Middle frontal gyrus (tissue), 1 donor: ENCODE measurements at regions not wholly inside any gene's neighbourhood (a gene's known extent, or its start where the extent isn't known, plus 50 kb on each side); places are given as distances from the start of the nearest gene placed in this dataset.

Experiments
- DNase-seq: peaks from one replicate; pipeline ENCODE4 v3.0.0-alpha.2; 2015; ENCODE audit warnings: low spot score; ENCODE audit errors: extremely low spot score

GRCh38 chr20:42020316-42020715 lies 402.1 kb upstream of the CHD6 start:
- DNase-seq, result no peak

- no peak for DNase-seq
These were observed 400.8 kb upstream of the CHD6 start for GRCh38 chr20:42018979-42019378.

- no peak for DNase-seq
These were observed 391.9 kb upstream of the CHD6 start for GRCh38 chr20:42010090-42010489.

- DNase-seq, result no peak
These were observed 389.1 kb upstream of the CHD6 start for GRCh38 chr20:42007251-42007650.

- DNase-seq, result no peak
These were observed 387.0 kb upstream of the CHD6 start for GRCh38 chr20:42005211-42005610.

- DNase-seq, result no peak
These were observed 385.2 kb upstream of the CHD6 start for GRCh38 chr20:42003380-42003779.

GRCh38 chr20:41998539-41999341 lies 380.6 kb upstream of the CHD6 start:
- no peak for DNase-seq

GRCh38 chr20:41996951-41997350 lies 378.8 kb upstream of the CHD6 start:
- no peak for DNase-seq

GRCh38 chr20:41992481-41992880 lies 374.3 kb upstream of the CHD6 start:
- DNase-seq, result no peak

GRCh38 chr20:41991412-41991811 lies 373.2 kb upstream of the CHD6 start:
- no peak for DNase-seq

- no peak for DNase-seq
These were observed 371.9 kb upstream of the CHD6 start for GRCh38 chr20:41989935-41990635.

- DNase-seq, result no peak
These were observed 371.0 kb upstream of the CHD6 start for GRCh38 chr20:41989039-41989679.

- DNase-seq, result no peak
These were observed 365.9 kb upstream of the CHD6 start for GRCh38 chr20:41984031-41984430.

GRCh38 chr20:41983159-41983558 lies 365.0 kb upstream of the CHD6 start:
- DNase-seq, result no peak

- no peak for DNase-seq
These were observed 363.6 kb upstream of the CHD6 start for GRCh38 chr20:41981746-41982145.

GRCh38 chr20:41978875-41979274 lies 360.7 kb upstream of the CHD6 start:
- no peak for DNase-seq

- DNase-seq, result no peak
These were observed 360.1 kb upstream of the CHD6 start for GRCh38 chr20:41978246-41978790.

GRCh38 chr20:41969656-41970055 lies 351.5 kb upstream of the CHD6 start:
- no peak for DNase-seq

GRCh38 chr20:41960166-41960565 lies 342.0 kb upstream of the CHD6 start:
- DNase-seq, result no peak

- no peak for DNase-seq
These were observed 340.2 kb upstream of the CHD6 start for GRCh38 chr20:41958391-41958790.

GRCh38 chr20:41956338-41957074 lies 338.3 kb upstream of the CHD6 start:
- DNase-seq, result no peak
